Neural progenitor cell (in vitro differentiated cells): ENCODE measurements at regions not wholly inside any gene's neighbourhood (a gene's known extent, or its start where the extent isn't known, plus 50 kb on each side); places are given as distances from the start of the nearest gene placed in this dataset.
A peak's percentile ranks its signal among the peaks of the same experiment; 100 is the strongest.

Experiments used
- DNase-seq: peaks from one replicate; pipeline ENCODE4 v3.0.0-alpha.2; 2016; ENCODE audit warnings: low spot score
- H2AFZ ChIP-seq: fragments of 200-600 bp; sonication (generic); replicated peaks from 2 replicates; pipeline ENCODE4 v1.6.1; 2016; ENCODE audit warnings: antibody characterized with exemption
- H3F3A ChIP-seq: fragments of 200-600 bp; sonication (generic); 2 replicates; pipeline ENCODE4 v1.6.1; 2016; ENCODE audit warnings: antibody characterized with exemption, low read depth
- H3K27ac ChIP-seq: fragments of 200-600 bp; sonication (generic); 2 replicates; pipeline ENCODE4 v1.5.1; 2016; ENCODE audit warnings: mild to moderate bottlenecking
- H3K27me3 ChIP-seq: fragments of 200-600 bp; sonication (generic); 2 replicates; pipeline ENCODE4 v1.6.1; 2016; ENCODE audit warnings: mild to moderate bottlenecking, moderate library complexity
- H3K36me3 ChIP-seq: fragments of 200-600 bp; sonication (generic); 2 replicates; pipeline ENCODE4 v1.5.1; 2016
- H3K4me1 ChIP-seq: fragments of 200-600 bp; sonication (generic); 2 replicates; pipeline ENCODE4 v1.6.1; 2016; ENCODE audit warnings: mixed run types
- H3K4me2 ChIP-seq: fragments of 200-600 bp; sonication (generic); 2 replicates; pipeline ENCODE4 v1.6.1; 2016
- H3K4me3 ChIP-seq: fragments of 200-600 bp; sonication (generic); 2 replicates; pipeline ENCODE4 v1.5.1; 2016
- H3K79me2 ChIP-seq: fragments of 200-600 bp; sonication (generic); 2 replicates; pipeline ENCODE4 v1.6.1; 2016; ENCODE audit warnings: low read depth
- H3K9ac ChIP-seq: fragments of 200-600 bp; sonication (generic); 2 replicates; pipeline ENCODE4 v1.6.1; 2016
- H3K9me3 ChIP-seq: fragments of 200-600 bp; sonication (generic); 2 replicates; pipeline ENCODE4 v1.5.1; 2016; ENCODE audit warnings: low read depth
- H4K20me1 ChIP-seq: fragments of 200-600 bp; sonication (generic); 2 replicates; pipeline ENCODE4 v1.6.1; 2016; ENCODE audit warnings: low read depth
- H3K27ac Mint-ChIP-seq: 3 replicates; pipeline ENCODE4 v1.8.0; 2021; ENCODE audit warnings: mixed read lengths
- H3K27me3 Mint-ChIP-seq: 2 replicates; pipeline ENCODE4 v1.8.0; 2022; ENCODE audit warnings: low read depth, mild to moderate bottlenecking, inconsistent platforms, moderate library complexity, mixed read lengths; ENCODE audit not compliant: insufficient read depth
- H3K36me3 Mint-ChIP-seq: 3 replicates; pipeline ENCODE4 v1.8.0; 2021; ENCODE audit warnings: mixed read lengths
- H3K4me1 Mint-ChIP-seq: 3 replicates; pipeline ENCODE4 v1.8.0; 2021; ENCODE audit warnings: mixed read lengths
- H3K4me3 Mint-ChIP-seq: 3 replicates; pipeline ENCODE4 v1.8.0; 2021; ENCODE audit warnings: mild to moderate bottlenecking, moderate library complexity, mixed read lengths
- H3K9me3 Mint-ChIP-seq: 3 replicates; pipeline ENCODE4 v1.8.0; 2020; ENCODE audit warnings: mixed read lengths
- CTCF ChIP-seq: fragments of 200-600 bp; sonication (generic); IDR thresholded peaks from 2 replicates; pipeline ENCODE4 v1.5.1; 2017; ENCODE audit warnings: antibody characterized with exemption, mild to moderate bottlenecking
- EZH2 ChIP-seq: fragments of 200-600 bp; sonication (generic); IDR thresholded peaks from 2 replicates; pipeline ENCODE4 v1.6.1; 2017; ENCODE audit warnings: antibody characterized with exemption, mild to moderate bottlenecking, moderate library complexity
- EZH2phosphoT487 ChIP-seq: fragments of 200-600 bp; sonication (generic); IDR thresholded peaks from 2 replicates; pipeline ENCODE4 v1.6.1; 2017; ENCODE audit warnings: antibody characterized with exemption

DNA sequence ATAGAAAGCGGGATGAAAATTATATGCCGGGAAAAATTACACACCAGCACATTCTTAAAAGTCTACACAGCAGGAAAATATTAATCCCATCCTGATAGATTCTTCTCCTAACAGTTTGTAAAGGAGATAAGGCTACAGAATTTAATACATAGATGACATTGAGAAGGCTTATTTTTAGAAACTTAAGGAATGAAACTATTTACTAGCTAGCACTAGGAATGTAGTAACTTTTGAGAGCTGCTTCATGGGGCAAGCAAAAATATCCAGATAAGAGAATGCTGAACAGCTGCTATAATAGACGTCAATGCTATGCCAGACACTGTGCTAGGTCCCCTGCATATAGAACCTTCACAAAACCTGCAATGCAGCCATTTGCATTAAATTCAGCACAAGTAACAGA, 912.7 kb upstream of the NR2F2 start:
- H3K27ac ChIP-seq: no peak overlapping the region
- DNase-seq: no peak
- H3K4me2 ChIP-seq: no peak overlapping the region
- peaks cover 6% of the 10 kb centered on the region for H3K4me1 ChIP-seq
- no peaks in the 10 kb centered on the region for H3K36me3 ChIP-seq
- no peak overlapping the region for H3K4me3 ChIP-seq
- Mint-ChIP-seq H3K27ac (no peak overlapping the region), H3K4me3 (no peak overlapping the region), H3K4me1 (peaks cover 3% of the 10 kb centered on the region), H3K36me3 (no peaks in the 10 kb centered on the region), H3K9me3 (peaks cover 16% of the 10 kb centered on the region), H3K27me3 (no peaks in the 10 kb centered on the region)
- no peaks in the 10 kb centered on the region for H3K27me3 ChIP-seq
- no peaks in the 10 kb centered on the region for H3K79me2 ChIP-seq
- no peak overlapping the region for H3K9ac ChIP-seq
- no peaks in the 10 kb centered on the region for H3F3A ChIP-seq
- TF ChIP-seq EZH2phosphoT487 (no peak), CTCF (no peak), EZH2 (no peak)
- H2AFZ ChIP-seq: no peak overlapping the region
- no peaks in the 10 kb centered on the region for H4K20me1 ChIP-seq
- no peaks in the 10 kb centered on the region for H3K9me3 ChIP-seq

DNA sequence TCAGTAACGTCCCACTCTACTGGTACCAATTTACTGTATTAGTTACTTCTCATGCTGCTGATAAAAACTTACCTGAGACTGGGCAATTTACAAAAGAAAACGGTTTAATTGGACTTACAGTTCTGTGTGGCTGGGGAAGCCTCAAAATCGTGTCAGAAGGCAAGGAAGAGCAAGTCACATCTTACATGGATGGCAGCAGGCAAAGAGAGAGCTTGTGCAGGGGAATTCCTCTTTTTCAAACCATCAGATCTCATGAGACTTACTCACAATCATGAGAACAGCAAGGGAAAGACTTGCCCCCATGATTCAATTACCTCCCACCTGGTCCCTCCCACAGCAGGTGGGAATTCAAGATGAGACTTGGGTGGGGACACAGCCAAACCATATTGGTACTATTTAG, 908.2 kb upstream of the NR2F2 start:
- Mint-ChIP-seq H3K27me3 (no peaks in the 10 kb centered on the region), H3K4me1 (no peaks in the 10 kb centered on the region), H3K36me3 (no peaks in the 10 kb centered on the region), H3K9me3 (peaks cover 22% of the 10 kb centered on the region), H3K4me3 (no peak overlapping the region), H3K27ac (no peak overlapping the region)
- Histone ChIP-seq H3F3A (no peaks in the 10 kb centered on the region), H3K4me2 (no peak overlapping the region), H2AFZ (no peak overlapping the region), H3K9ac (no peak overlapping the region), H3K27me3 (no peaks in the 10 kb centered on the region), H3K27ac (no peak overlapping the region), H3K36me3 (peaks cover 5% of the 10 kb centered on the region), H3K79me2 (no peaks in the 10 kb centered on the region), H3K4me1 (no peaks in the 10 kb centered on the region), H3K4me3 (no peak overlapping the region), H4K20me1 (no peaks in the 10 kb centered on the region), H3K9me3 (no peaks in the 10 kb centered on the region)
- no peak for DNase-seq
- TF ChIP-seq EZH2phosphoT487: no peak
- no peak for TF ChIP-seq EZH2
- TF ChIP-seq CTCF: no peak

GRCh38 chr15:95425859-95426258, 904.6 kb upstream of the NR2F2 start:
- Histone ChIP-seq H3K4me1 (no peaks in the 10 kb centered on the region), H3K9ac (no peak overlapping the region), H4K20me1 (no peaks in the 10 kb centered on the region), H3K79me2 (no peaks in the 10 kb centered on the region), H3K27ac (no peak overlapping the region), H3K27me3 (no peaks in the 10 kb centered on the region), H3K4me3 (no peak overlapping the region), H3K4me2 (no peak overlapping the region), H3K9me3 (no peaks in the 10 kb centered on the region), H2AFZ (no peak overlapping the region), H3F3A (no peaks in the 10 kb centered on the region), H3K36me3 (peaks cover 5% of the 10 kb centered on the region)
- Mint-ChIP-seq H3K36me3 (no peaks in the 10 kb centered on the region), H3K27ac (no peak overlapping the region), H3K27me3 (no peaks in the 10 kb centered on the region), H3K4me1 (no peaks in the 10 kb centered on the region), H3K4me3 (no peak overlapping the region), H3K9me3 (peaks cover 18% of the 10 kb centered on the region)
- TF ChIP-seq CTCF: no peak
- no peak for TF ChIP-seq EZH2phosphoT487
- no peak for TF ChIP-seq EZH2
- DNase-seq: no peak

DNA sequence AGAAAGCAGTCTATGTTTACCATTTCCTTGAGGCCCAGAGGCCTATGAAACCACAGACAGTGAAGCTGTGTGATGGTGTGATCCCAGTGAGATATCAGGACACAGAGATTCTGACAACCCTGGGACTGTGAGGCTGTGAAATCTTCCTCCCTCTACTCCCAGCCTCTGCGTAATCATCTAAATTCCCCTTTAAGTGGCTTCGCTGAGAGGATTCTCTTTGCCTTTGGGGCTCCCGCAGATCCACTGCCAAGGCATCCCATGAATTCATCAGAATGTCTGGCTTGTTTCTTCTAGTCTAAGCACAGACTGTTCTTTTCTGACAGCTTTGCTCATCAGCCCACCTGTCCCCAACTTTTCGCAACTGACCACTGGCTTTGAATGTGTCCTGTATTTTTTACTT, 901.2 kb upstream of the NR2F2 start:
- Histone ChIP-seq H3K4me2 (no peak overlapping the region), H2AFZ (peak overlapping the region; percentile 63), H3K4me1 (no peaks in the 10 kb centered on the region), H3K27me3 (no peaks in the 10 kb centered on the region), H3K79me2 (no peaks in the 10 kb centered on the region), H3K9ac (no peak overlapping the region), H3K27ac (no peak overlapping the region), H3F3A (no peaks in the 10 kb centered on the region), H3K4me3 (no peak overlapping the region), H4K20me1 (no peaks in the 10 kb centered on the region), H3K36me3 (peaks cover 5% of the 10 kb centered on the region), H3K9me3 (no peaks in the 10 kb centered on the region)
- Mint-ChIP-seq H3K36me3 (no peaks in the 10 kb centered on the region), H3K27ac (no peak overlapping the region), H3K4me3 (no peak overlapping the region), H3K27me3 (no peaks in the 10 kb centered on the region), H3K9me3 (peaks cover 4% of the 10 kb centered on the region), H3K4me1 (no peaks in the 10 kb centered on the region)
- no peak for DNase-seq
- no peak for TF ChIP-seq EZH2
- TF ChIP-seq EZH2phosphoT487: no peak
